ENCODE measurements at regions not wholly inside any gene's neighbourhood (a gene's known extent, or its start where the extent isn't known, plus 50 kb on each side); places are given as distances from the start of the nearest gene placed in this dataset.

- TF ChIP-seq, protein P1, sequence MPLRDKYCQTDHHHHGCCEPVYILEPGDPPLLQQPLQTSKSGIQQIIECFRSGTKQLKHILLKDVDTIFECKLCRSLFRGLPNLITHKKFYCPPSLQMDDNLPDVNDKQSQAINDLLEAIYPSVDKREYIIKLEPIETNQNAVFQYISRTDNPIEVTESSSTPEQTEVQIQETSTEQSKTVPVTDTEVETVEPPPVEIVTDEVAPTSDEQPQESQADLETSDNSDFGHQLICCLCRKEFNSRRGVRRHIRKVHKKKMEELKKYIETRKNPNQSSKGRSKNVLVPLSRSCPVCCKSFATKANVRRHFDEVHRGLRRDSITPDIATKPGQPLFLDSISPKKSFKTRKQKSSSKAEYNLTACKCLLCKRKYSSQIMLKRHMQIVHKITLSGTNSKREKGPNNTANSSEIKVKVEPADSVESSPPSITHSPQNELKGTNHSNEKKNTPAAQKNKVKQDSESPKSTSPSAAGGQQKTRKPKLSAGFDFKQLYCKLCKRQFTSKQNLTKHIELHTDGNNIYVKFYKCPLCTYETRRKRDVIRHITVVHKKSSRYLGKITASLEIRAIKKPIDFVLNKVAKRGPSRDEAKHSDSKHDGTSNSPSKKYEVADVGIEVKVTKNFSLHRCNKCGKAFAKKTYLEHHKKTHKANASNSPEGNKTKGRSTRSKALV (CRISPR knock-in tag; IDR thresholded peaks at IDR 0.05), result no peak
- TF ChIP-seq GFI1 (CRISPR knock-in tag; IDR thresholded peaks at IDR 0.05; ENCODE audit: borderline replicate concordance) (peak; percentile 32; the same call in 1 of the 2 replicates), SOX13 (IDR thresholded peaks at IDR 0.05) (peak; percentile 20; the same call in 1 of the 2 replicates), SOX13 (CRISPR knock-in tag; conservative IDR thresholded peaks at IDR 0.05 in 1 of 2, IDR thresholded peaks at IDR 0.05 in 1 of 2) (peak in 1 of 2 experiments; percentile 49; a peak in 1 of 4 replicates), ATF1 (CRISPR knock-in tag; IDR thresholded peaks at IDR 0.05) (no peak), ZNF607 (CRISPR knock-in tag; IDR thresholded peaks at IDR 0.05; ENCODE audit: borderline replicate concordance) (no peak), MTF1 (CRISPR knock-in tag; IDR thresholded peaks at IDR 0.05) (no peak), TGIF2 (CRISPR knock-in tag; IDR thresholded peaks at IDR 0.05) (no peak), GATAD2A (CRISPR knock-in tag; IDR thresholded peaks at IDR 0.05) (peak; percentile 90), ATF4 (CRISPR knock-in tag; IDR thresholded peaks at IDR 0.05) (0 out of 4 replicates have a peak, but pooled peaks of 1 of the 2 experiments have one; percentile 27), ZNF296 (CRISPR knock-in tag; conservative IDR thresholded peaks at IDR 0.05) (no peak), POLR2AphosphoS5 (IDR thresholded peaks at IDR 0.05; ENCODE audit: low read depth, low read length) (no peak), FOXK2 (IDR thresholded peaks at IDR 0.05) (peak; percentile 40; the same call in 1 of the 2 replicates), ZNF777 (CRISPR knock-in tag; IDR thresholded peaks at IDR 0.05) (no peak), RARA (CRISPR knock-in tag; IDR thresholded peaks at IDR 0.05) (peak; percentile 96), THAP9 (CRISPR knock-in tag; IDR thresholded peaks at IDR 0.05; ENCODE audit: borderline replicate concordance) (no peak), EP300 (IDR thresholded peaks at IDR 0.05; ENCODE audit: low read depth in 2 of 2, low read length in 2 of 2) (peak in 1 of 2 experiments; percentile 67; a peak in 2 of 4 replicates), EP300 (CRISPR knock-in tag; IDR thresholded peaks at IDR 0.05; ENCODE audit: borderline replicate concordance) (no peak)
- TF ChIP-seq, protein P2, sequence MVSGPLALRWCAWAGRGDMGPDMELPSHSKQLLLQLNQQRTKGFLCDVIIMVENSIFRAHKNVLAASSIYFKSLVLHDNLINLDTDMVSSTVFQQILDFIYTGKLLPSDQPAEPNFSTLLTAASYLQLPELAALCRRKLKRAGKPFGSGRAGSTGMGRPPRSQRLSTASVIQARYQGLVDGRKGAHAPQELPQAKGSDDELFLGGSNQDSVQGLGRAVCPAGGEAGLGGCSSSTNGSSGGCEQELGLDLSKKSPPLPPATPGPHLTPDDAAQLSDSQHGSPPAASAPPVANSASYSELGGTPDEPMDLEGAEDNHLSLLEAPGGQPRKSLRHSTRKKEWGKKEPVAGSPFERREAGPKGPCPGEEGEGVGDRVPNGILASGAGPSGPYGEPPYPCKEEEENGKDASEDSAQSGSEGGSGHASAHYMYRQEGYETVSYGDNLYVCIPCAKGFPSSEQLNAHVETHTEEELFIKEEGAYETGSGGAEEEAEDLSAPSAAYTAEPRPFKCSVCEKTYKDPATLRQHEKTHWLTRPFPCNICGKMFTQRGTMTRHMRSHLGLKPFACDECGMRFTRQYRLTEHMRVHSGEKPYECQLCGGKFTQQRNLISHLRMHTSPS (CRISPR knock-in tag; IDR thresholded peaks at IDR 0.05; ENCODE audit: low read depth), result no peak
- TF ChIP-seq, protein P3, sequence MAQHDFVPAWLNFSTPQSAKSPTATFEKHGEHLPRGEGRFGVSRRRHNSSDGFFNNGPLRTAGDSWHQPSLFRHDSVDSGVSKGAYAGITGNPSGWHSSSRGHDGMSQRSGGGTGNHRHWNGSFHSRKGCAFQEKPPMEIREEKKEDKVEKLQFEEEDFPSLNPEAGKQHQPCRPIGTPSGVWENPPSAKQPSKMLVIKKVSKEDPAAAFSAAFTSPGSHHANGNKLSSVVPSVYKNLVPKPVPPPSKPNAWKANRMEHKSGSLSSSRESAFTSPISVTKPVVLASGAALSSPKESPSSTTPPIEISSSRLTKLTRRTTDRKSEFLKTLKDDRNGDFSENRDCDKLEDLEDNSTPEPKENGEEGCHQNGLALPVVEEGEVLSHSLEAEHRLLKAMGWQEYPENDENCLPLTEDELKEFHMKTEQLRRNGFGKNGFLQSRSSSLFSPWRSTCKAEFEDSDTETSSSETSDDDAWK (CRISPR knock-in tag; IDR thresholded peaks at IDR 0.05), result no peak
Measured at GRCh38 chr3:31275038-31275572, 257.6 kb upstream of the STT3B start (continued).

Data from HepG2 (cell line).